T-helper 17 cell (primary cell): ENCODE measurements at regions not wholly inside any gene's neighbourhood (a gene's known extent, or its start where the extent isn't known, plus 50 kb on each side); places are given as distances from the start of the nearest gene placed in this dataset.
"Not testable (repeated sequence)": the region's sequence is repeated elsewhere in the genome, so short reads cannot be mapped to it uniquely, and the experiment has no call there.

Experiments used
- ATAC-seq: fragments of 150-1000 bp; cut with Tn5 transposase; 2 replicates; pipeline ENCODE4 v1.10.0; 2021; ENCODE audit warnings: mild to moderate bottlenecking, moderate library complexity
- DNase-seq, 3 donors: peaks; one replicate each; pipeline versions ENCODE4 v3.0.0 to v3.0.0-alpha.2; 2020 to 2021
- H3K9me3 ChIP-seq: one replicate; pipeline ENCODE4 v1.7.0; 2013; ENCODE audit warnings: low read length, mild to moderate bottlenecking; ENCODE audit not compliant: control insufficient read depth, poor library complexity, severe bottlenecking
- H3K27ac Mint-ChIP-seq: one replicate; pipeline ENCODE4 v1.8.0; 2022; ENCODE audit warnings: mild to moderate bottlenecking, moderate library complexity, mixed read lengths
- H3K27me3 Mint-ChIP-seq: one replicate; pipeline ENCODE4 v1.8.0; 2022; ENCODE audit warnings: mixed read lengths
- H3K36me3 Mint-ChIP-seq: one replicate; pipeline ENCODE4 v1.8.0; 2022; ENCODE audit warnings: low read depth, mixed read lengths
- H3K4me1 Mint-ChIP-seq: one replicate; pipeline ENCODE4 v1.8.0; 2022; ENCODE audit warnings: mild to moderate bottlenecking, mixed read lengths
- H3K4me3 Mint-ChIP-seq: one replicate; pipeline ENCODE4 v1.8.0; 2022; ENCODE audit warnings: mild to moderate bottlenecking, moderate library complexity, mixed read lengths

GRCh38 chr7:84911077-84911476, 275.8 kb downstream of the SEMA3D start:
- no peaks in the 10 kb centered on the region for H3K27me3 Mint-ChIP-seq
- H3K36me3 Mint-ChIP-seq: no peaks in the 10 kb centered on the region
- DNase-seq (no peak), ATAC-seq (no peak)
- H3K9me3 ChIP-seq: no peaks in the 10 kb centered on the region
- no peak overlapping the region for H3K27ac Mint-ChIP-seq
- no peak overlapping the region for H3K4me3 Mint-ChIP-seq
- no peaks in the 10 kb centered on the region for H3K4me1 Mint-ChIP-seq

GRCh38 chr7:84910322-84910721, 276.5 kb downstream of the SEMA3D start:
- not testable (repeated sequence) for H3K9me3 ChIP-seq, ATAC-seq, DNase-seq, H3K27me3 Mint-ChIP-seq, H3K36me3 Mint-ChIP-seq, H3K27ac Mint-ChIP-seq, H3K4me3 Mint-ChIP-seq, H3K4me1 Mint-ChIP-seq

DNA sequence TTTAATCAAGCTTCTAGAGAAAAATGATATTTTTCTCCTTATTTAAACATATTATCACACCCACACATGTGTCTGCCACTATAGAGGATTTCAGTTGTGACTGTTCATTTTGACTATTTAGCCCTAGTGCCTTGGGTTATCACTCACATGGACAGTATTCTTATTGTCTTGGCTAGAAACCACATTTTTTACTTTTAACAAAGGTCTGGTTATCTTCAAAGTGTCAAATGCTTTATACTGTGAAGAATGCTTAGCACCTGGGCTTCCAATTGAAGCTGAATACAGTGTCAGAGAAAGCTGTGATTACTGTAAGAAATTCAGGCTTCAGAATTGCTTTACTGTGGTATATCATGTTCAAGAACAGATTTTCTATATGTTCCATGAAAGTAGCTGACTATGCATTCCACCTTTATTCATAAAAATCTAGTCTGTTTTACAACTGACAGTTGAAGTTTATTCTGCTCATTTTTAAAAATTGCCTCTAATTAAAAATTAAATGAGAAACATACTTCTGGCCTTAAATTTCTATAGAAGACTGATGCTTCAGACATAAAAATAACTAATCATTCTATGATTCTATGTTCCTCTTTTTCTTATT, 278.6 kb downstream of the SEMA3D start:
- ATAC-seq: no peak
- Mint-ChIP-seq H3K27me3 (no peaks in the 10 kb centered on the region), H3K36me3 (no peaks in the 10 kb centered on the region), H3K4me1 (no peaks in the 10 kb centered on the region), H3K27ac (no peak overlapping the region), H3K4me3 (no peak overlapping the region)
- H3K9me3 ChIP-seq: no peaks in the 10 kb centered on the region
- DNase-seq: no peak

DNA sequence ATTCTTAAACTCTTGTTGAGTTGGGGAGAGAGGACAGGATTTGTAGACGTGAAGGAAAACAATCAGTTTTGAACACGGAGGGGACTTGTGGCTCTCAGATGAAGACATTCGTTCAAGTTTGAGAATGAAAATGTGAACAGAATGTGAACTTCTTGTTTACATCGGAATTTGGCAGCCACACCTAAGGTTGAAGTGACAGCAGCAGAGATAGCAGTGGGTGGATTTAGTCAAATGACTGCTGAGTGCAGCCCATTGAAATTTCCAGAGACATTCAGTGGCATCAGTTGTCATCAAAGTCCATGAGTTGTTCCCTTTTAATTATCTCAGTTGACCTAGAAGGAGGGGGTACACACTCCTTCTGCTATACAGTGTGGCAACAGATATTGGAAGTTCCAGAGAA, 280.0 kb downstream of the SEMA3D start:
- no peak overlapping the region for H3K27ac Mint-ChIP-seq
- H3K36me3 Mint-ChIP-seq: no peaks in the 10 kb centered on the region
- H3K27me3 Mint-ChIP-seq: no peaks in the 10 kb centered on the region
- H3K4me3 Mint-ChIP-seq: no peak overlapping the region
- DNase-seq (no peak), ATAC-seq (no peak)
- H3K9me3 ChIP-seq: no peaks in the 10 kb centered on the region
- no peaks in the 10 kb centered on the region for H3K4me1 Mint-ChIP-seq

GRCh38 chr7:84904561-84904960, 282.3 kb downstream of the SEMA3D start:
- Mint-ChIP-seq H3K4me3 (no peak overlapping the region), H3K4me1 (no peaks in the 10 kb centered on the region), H3K27ac (no peak overlapping the region), H3K36me3 (no peaks in the 10 kb centered on the region), H3K27me3 (no peaks in the 10 kb centered on the region)
- no peaks in the 10 kb centered on the region for H3K9me3 ChIP-seq
- ATAC-seq (no peak), DNase-seq (no peak)

DNA sequence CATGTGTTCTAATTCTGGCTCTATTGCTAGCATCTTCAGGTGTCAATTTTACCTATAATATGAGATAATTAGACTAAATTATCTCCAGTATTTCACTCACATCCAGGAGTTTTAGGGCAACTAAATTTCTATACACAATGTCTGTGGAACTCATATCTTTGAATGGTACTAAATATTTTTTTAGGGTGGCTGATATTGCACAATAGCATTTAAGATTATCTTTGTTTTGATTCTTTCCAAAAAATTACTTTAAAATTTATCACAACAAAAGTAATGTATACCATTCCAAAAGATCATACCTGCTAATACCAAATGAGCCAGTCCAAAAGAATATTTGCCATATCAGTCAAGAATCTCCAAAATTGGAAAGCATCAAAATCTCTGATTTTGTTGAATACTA, 285.5 kb downstream of the SEMA3D start:
- no peak for DNase-seq
- Mint-ChIP-seq H3K27me3 (no peaks in the 10 kb centered on the region), H3K4me1 (no peaks in the 10 kb centered on the region), H3K27ac (no peak overlapping the region), H3K36me3 (no peaks in the 10 kb centered on the region), H3K4me3 (no peak overlapping the region)
- H3K9me3 ChIP-seq: no peaks in the 10 kb centered on the region
- ATAC-seq: no peak

GRCh38 chr7:84900215-84900614, 286.6 kb downstream of the SEMA3D start:
- no peaks in the 10 kb centered on the region for H3K4me1 Mint-ChIP-seq
- H3K27ac Mint-ChIP-seq: no peak overlapping the region
- no peak overlapping the region for H3K4me3 Mint-ChIP-seq
- no peaks in the 10 kb centered on the region for H3K36me3 Mint-ChIP-seq
- peaks cover 1% of the 10 kb centered on the region for H3K9me3 ChIP-seq
- no peak for DNase-seq
- ATAC-seq: no peak
- H3K27me3 Mint-ChIP-seq: no peaks in the 10 kb centered on the region

DNA sequence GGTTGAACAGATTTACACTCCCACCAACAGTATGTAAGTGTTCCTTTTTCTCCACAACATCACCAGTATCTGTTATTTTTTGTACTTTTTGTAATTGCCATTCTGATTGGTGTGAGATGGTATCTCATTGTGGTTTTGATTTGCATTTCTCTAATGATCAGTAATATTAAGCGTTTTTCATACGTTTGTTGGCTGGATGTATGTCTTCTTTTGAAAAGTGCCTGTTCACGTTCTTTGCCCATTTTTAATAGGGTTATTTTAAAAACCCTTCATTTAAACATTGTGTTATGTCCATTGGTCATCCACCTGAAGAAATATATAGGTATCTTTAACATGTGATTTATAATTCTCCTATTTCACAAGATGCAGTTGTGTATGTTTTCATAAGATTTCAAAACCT, 291.3 kb downstream of the SEMA3D start:
- H3K36me3 Mint-ChIP-seq: no peaks in the 10 kb centered on the region
- H3K4me3 Mint-ChIP-seq: no peak overlapping the region
- H3K27me3 Mint-ChIP-seq: no peaks in the 10 kb centered on the region
- H3K4me1 Mint-ChIP-seq: no peaks in the 10 kb centered on the region
- H3K27ac Mint-ChIP-seq: no peak overlapping the region
- DNase-seq: no peak
- H3K9me3 ChIP-seq: peaks cover 4% of the 10 kb centered on the region
- ATAC-seq: no peak

DNA sequence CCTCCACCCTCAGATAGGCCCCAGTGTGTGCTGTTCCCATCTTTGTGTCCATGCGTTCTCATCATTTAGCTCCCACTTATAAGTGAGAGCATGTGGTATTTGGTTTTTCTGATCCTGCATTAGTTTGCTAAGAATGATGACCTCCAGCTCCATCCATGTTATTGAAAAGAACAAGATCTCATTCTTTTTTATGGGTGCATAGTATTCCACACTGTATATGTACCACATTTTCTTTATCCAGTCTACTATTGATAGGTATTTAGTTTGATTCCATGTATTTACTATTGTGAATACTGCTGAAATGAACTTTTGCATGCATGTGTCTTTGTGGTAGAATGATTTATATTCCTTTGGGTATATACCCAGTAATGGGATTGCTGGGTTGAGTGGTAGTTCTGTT, 303.3 kb downstream of the SEMA3D start:
- not testable (repeated sequence) for ATAC-seq, H3K27ac Mint-ChIP-seq

GRCh38 chr7:84880326-84880997, 306.4 kb downstream of the SEMA3D start:
- not testable (repeated sequence) for H3K27ac Mint-ChIP-seq, H3K27me3 Mint-ChIP-seq, H3K36me3 Mint-ChIP-seq, H3K9me3 ChIP-seq, ATAC-seq, DNase-seq, H3K4me1 Mint-ChIP-seq, H3K4me3 Mint-ChIP-seq

More for the DNA sequence above, 303.3 kb downstream of the SEMA3D start:
- H3K27me3 Mint-ChIP-seq, H3K4me3 Mint-ChIP-seq, H3K36me3 Mint-ChIP-seq, DNase-seq, H3K4me1 Mint-ChIP-seq, H3K9me3 ChIP-seq: not testable (repeated sequence)

DNA sequence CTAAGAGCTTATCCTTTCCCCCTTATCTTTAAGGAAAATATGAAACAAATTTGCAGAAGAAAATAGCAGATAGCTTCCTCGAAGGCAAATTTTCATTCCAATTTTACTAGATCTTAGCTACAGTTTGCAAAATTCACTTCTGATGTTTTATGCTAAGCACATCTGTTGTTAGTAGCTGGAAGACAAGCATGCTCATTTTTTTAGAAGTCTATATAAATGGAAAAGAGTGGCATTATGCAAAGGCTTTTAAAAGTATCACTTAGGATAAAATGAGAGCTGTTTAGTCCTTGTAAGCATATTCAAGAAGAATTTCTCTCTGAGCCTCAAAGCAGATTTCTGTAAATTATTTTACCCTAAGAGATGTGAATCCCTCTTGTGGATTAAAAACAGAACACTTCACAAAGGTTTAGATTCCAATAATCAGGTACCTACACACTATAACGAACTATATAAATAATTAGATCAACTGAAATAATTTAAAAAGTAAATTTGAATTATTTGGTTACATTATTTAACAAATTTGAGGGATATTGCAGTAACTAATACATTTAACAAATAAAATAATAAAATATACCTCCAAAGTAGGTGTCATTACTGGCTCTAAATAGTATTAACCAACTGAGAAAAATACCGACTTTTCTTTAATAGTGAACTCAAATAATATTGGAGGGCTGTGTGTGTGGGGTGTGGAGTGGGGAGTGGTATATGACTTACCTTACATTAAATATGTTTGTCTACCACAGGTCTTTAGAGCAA, 307.1 kb downstream of the SEMA3D start:
- ATAC-seq (no peak), DNase-seq (no peak)
- H3K27me3 Mint-ChIP-seq: no peaks in the 10 kb centered on the region
- H3K4me3 Mint-ChIP-seq: no peak overlapping the region
- no peak overlapping the region for H3K27ac Mint-ChIP-seq
- H3K4me1 Mint-ChIP-seq: no peaks in the 10 kb centered on the region
- H3K9me3 ChIP-seq: peaks cover 3% of the 10 kb centered on the region
- H3K36me3 Mint-ChIP-seq: no peaks in the 10 kb centered on the region

GRCh38 chr7:84877943-84878570, 308.8 kb downstream of the SEMA3D start:
- peaks cover 3% of the 10 kb centered on the region for H3K9me3 ChIP-seq
- no peaks in the 10 kb centered on the region for H3K27me3 Mint-ChIP-seq
- H3K4me3 Mint-ChIP-seq: no peak overlapping the region
- no peak overlapping the region for H3K27ac Mint-ChIP-seq
- H3K4me1 Mint-ChIP-seq: no peaks in the 10 kb centered on the region
- DNase-seq (no peak), ATAC-seq (no peak)
- H3K36me3 Mint-ChIP-seq: no peaks in the 10 kb centered on the region

GRCh38 chr7:84876061-84876821, 310.6 kb downstream of the SEMA3D start:
- no peak overlapping the region for H3K27ac Mint-ChIP-seq
- DNase-seq (no peak), ATAC-seq (no peak)
- no peak overlapping the region for H3K4me3 Mint-ChIP-seq
- no peaks in the 10 kb centered on the region for H3K27me3 Mint-ChIP-seq
- no peaks in the 10 kb centered on the region for H3K4me1 Mint-ChIP-seq
- H3K9me3 ChIP-seq: peaks cover 3% of the 10 kb centered on the region
- no peaks in the 10 kb centered on the region for H3K36me3 Mint-ChIP-seq
